ENCODE measurements at regions not wholly inside any gene's neighbourhood (a gene's known extent, or its start where the extent isn't known, plus 50 kb on each side); places are given as distances from the start of the nearest gene placed in this dataset.
"Not testable (repeated sequence)": the region's sequence is repeated elsewhere in the genome, so short reads cannot be mapped to it uniquely, and the experiment has no call there.

DNA sequence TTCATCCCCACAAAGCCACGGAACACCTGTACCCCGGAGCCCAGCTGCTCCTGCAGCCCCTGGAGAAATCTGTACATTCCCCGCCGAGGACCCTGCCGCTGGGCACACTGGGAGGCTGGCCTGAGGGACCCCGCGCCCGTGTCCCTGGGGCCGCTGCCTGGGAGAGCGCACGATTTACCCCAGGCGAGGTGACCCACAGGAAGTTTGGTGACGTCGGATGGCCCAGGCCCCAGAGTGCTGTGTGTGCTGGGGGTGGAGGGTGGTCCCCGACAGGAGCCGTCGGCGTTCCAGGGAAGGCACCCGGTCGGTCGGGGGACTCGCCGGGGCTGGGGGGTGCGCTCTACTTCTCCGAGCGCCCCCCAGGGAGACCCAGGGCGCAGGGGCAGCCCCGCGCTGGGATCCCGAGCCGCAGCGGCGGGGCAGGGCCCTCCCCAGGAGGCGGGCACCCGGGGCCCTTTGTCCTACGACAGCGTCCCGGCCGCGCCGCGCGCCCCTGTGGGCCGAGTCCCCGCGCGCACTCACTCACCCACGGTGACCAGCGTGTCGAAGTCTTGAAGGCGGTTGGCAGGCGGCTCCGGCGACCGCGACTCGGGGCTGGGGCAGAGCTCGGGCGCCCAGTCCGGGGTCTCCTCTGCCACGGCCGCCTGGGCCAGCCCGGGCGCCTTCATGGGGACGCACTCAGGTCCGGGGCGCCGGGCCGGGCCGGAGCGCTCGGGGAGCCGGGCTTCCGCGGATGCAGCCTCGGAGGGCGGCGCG is 206.4 kb upstream of the PRKX start:
- not testable (repeated sequence) for DNase-seq (ENCODE audit: low read depth)

DNA sequence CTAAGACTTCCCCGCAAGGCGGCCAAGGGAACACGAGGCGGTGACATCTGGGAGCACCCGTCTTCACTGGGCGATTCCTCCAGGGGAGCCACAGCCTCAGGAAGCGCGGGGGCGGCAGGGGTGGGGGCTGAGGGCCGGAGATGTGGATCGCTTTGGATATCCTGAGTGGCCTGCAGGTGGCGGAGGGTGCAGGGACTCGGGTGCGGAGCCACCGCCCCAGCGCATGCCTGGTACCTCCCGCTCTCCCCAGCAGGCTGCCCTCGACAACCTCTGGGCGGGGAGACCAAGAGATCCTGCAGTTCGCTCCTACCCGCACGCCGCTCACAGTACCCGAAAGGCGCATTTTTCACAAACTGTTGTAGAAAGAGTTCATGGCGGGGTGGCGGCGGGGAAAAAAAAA is 201.4 kb upstream of the PRKX start:
- DNase-seq (ENCODE audit: low read depth): not testable (repeated sequence)

DNA sequence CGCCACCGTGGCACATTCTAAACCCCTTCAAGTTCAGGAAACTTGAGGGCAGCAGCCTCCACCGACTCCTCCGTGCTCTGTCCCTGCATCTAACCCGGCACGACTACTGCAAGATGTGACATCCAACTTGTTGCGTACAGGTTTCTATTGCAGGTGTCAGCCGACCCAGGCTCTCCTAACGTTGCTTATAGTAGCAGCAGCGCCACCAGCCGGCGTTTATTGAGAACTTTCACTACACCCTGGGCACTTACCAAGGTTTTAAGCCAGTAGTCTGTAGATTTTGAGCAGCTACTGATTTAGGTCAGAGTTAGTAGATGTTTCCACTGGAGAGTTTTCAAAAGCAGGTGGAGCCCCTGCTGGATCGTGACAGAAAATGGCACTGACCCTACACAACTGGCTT is 200.6 kb upstream of the PRKX start:
- not testable (repeated sequence) for DNase-seq (ENCODE audit: low read depth)

DNA sequence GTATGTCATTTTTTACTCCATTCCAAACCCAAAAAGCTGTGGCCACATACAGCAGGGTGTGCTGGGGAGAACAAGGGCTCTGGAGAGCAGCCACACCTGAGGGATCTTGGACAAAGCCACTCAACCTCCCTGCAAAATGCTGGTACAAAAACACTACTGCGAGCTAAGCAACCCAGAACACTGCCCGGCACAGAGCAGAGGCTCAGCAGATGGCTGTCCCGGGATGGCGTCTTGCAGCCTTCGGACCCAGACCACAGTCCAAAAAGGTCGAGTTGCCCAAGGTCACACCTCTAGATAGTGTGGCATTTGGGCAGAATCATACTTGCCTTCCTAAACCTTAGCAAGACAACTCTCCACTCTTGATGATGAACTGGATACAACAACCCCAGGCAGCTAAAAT is 197.6 kb upstream of the PRKX start:
- DNase-seq (ENCODE audit: low read depth): not testable (repeated sequence)

DNA sequence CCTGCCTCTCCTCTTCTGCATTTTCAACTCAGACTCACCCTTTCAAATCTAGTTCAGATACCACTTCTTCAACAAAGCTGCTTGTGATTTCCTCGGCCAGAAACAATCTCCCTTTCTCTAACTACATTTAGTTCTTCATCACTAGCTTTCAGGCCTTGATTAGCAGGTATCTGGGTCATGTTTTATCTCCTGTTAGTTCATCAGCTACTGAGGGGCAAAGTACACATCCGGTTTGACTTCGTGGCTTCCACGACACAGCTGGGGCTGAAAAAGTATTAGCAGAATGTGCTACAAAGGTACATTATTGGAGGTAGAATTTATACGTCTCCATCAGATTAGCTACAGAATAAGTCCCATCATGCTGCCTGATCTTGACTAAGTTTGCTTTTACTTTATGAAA is 197.2 kb upstream of the PRKX start:
- not testable (repeated sequence) for DNase-seq (ENCODE audit: low read depth)

DNA sequence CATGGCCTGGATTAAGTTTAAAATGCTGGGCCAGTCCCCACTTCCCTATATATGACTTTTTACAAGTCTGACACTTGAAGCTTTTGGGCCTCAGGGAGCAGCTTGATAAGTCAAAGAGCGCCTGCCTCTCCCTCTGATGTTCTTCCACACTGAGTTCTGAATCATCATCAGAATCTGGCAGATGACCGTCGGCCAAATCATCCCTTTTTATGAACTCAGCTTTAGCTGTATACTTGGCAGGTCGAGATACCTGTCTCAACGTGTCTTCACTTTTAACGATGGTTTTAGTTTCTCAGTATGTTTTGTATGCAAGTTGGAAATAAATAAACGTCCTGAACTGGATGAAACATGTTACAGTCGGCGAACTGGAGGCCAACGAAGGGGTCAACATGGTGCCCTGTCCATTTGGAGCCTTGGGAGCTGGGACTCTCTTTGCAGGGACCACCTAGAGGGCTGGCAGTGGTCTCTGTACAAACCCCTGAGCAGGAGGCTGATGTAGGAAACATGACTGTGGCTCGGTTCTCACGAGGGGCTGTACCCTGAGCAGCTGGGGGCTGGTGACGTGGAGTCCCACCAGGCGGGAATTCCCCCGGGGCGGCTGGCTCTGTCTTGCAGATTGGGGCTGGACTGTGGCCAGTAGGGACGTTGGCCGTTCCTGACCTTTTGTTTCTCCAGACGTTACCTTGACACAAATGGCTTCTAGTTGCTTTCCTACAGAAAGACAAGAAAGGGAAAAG is 192.2 kb upstream of the PRKX start:
- not testable (repeated sequence) for DNase-seq (ENCODE audit: low read depth)

DNA sequence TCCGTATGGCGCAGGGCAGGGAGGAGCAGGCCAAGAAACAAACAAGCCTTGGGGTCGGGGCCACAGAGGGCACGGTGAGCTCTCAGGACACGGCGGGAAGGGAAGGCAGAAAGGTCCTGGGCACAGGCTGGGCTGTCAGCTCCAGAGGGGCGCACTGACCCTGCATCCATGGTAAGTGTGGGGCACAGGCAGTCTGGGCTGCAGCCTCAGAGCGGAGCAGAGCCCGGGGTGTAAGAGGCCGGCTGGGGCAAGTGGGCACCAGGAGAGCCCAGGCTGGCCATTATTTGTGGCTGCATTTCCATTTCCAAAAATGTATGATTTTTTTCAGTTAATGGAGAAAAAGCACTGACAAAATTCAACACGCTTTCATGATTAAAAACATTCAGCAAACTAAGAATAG is 188.8 kb upstream of the PRKX start:
- not testable (repeated sequence) for DNase-seq (ENCODE audit: low read depth)

DNA sequence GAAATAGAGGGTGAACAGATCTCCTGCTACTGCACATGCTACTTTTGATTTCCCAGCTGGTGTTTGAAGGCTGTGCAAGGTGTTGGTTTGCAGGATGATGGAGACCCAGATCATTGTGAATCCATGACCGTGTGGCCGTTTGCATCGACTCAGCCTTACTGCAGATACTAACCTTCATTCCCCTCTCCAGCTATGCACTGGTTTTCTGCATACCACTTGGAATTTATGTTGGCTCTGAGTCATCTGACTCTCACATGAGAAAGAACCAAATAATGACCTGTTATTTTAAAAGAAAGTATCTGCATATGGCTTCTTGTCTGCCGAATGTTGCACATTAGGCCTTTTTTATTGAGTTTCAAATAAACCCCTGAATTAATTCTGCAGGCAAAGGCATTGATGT is 183.3 kb upstream of the PRKX start:
- not testable (repeated sequence) for DNase-seq (ENCODE audit: low read depth)

DNA sequence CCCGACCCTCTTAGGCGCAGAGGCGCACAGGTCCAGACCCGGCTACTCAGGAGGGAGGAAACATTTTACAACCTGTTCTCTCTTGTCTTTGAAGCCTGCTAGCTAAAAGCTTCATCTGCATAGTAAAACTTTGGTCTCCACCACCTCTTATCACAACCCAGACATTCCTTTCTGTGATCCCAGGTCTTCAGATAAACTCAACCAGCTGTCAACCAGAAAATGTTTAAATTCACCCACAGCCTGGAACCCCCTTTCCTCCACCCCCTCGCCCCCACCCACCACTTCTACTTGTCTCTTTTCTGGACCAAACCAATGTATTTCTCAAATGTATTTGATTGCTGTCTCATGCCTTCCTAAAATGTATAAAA is 169.1 kb upstream of the PRKX start:
- not testable (repeated sequence) for DNase-seq (ENCODE audit: low read depth)

DNA sequence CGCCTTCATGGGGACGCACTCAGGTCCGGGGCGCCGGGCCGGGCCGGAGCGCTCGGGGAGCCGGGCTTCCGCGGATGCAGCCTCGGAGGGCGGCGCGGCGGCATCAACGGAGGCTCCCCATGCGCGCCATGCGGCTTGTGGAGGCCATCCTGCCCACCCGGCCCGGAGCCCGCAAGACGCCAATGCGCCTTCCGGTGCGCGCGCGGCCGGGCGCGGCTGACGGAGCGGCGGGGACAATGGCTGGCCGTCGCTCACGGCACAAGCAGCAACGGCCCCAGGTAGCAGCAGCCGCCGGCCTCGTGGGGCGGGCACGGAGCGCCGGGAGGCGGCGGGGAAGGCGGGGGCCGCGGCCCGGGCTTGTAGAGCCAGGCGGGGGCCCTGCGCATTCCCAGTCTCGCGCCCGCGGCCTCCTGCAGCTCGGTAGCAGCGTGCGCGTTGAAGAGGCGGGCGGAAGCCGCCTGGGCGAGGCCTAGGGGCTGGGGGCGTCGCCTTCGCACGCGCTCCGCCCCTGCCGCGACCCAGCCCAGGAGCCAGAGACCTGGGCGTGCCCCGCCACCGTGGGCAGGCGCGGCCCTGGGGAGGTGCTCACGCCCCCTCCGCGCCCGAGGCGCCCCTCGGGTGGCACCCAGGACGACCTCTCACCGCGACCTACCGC is 168.6 kb upstream of the PRKX start:
- DNase-seq (ENCODE audit: low read depth): not testable (repeated sequence)

DNA sequence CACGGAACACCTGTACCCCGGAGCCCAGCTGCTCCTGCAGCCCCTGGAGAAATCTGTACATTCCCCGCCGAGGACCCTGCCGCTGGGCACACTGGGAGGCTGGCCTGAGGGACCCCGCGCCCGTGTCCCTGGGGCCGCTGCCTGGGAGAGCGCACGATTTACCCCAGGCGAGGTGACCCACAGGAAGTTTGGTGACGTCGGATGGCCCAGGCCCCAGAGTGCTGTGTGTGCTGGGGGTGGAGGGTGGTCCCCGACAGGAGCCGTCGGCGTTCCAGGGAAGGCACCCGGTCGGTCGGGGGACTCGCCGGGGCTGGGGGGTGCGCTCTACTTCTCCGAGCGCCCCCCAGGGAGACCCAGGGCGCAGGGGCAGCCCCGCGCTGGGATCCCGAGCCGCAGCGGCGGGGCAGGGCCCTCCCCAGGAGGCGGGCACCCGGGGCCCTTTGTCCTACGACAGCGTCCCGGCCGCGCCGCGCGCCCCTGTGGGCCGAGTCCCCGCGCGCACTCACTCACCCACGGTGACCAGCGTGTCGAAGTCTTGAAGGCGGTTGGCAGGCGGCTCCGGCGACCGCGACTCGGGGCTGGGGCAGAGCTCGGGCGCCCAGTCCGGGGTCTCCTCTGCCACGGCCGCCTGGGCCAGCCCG is 167.9 kb upstream of the PRKX start:
- not testable (repeated sequence) for DNase-seq (ENCODE audit: low read depth)

DNA sequence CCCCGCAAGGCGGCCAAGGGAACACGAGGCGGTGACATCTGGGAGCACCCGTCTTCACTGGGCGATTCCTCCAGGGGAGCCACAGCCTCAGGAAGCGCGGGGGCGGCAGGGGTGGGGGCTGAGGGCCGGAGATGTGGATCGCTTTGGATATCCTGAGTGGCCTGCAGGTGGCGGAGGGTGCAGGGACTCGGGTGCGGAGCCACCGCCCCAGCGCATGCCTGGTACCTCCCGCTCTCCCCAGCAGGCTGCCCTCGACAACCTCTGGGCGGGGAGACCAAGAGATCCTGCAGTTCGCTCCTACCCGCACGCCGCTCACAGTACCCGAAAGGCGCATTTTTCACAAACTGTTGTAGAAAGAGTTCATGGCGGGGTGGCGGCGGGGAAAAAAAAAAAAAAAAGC is 162.9 kb upstream of the PRKX start:
- not testable (repeated sequence) for DNase-seq (ENCODE audit: low read depth)

DNA sequence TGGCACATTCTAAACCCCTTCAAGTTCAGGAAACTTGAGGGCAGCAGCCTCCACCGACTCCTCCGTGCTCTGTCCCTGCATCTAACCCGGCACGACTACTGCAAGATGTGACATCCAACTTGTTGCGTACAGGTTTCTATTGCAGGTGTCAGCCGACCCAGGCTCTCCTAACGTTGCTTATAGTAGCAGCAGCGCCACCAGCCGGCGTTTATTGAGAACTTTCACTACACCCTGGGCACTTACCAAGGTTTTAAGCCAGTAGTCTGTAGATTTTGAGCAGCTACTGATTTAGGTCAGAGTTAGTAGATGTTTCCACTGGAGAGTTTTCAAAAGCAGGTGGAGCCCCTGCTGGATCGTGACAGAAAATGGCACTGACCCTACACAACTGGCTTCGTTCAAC is 162.2 kb upstream of the PRKX start:
- DNase-seq (ENCODE audit: low read depth): not testable (repeated sequence)

DNA sequence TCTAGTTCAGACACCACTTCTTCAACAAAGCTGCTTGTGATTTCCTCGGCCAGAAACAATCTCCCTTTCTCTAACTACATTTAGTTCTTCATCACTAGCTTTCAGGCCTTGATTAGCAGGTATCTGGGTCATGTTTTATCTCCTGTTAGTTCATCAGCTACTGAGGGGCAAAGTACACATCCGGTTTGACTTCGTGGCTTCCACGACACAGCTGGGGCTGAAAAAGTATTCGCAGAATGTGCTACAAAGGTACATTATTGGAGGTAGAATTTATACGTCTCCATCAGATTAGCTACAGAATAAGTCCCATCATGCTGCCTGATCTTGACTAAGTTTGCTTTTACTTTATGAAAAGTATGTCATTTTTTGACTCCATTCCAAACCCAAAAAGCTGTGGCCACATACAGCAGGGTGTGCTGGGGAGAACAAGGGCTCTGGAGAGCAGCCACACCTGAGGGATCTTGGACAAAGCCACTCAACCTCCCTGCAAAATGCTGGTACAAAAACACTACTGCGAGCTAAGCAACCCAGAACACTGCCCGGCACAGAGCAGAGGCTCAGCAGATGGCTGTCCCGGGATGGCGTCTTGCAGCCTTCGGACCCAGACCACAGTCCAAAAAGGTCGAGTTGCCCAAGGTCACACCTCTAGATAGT is 158.9 kb upstream of the PRKX start:
- not testable (repeated sequence) for DNase-seq (ENCODE audit: low read depth)

DNA sequence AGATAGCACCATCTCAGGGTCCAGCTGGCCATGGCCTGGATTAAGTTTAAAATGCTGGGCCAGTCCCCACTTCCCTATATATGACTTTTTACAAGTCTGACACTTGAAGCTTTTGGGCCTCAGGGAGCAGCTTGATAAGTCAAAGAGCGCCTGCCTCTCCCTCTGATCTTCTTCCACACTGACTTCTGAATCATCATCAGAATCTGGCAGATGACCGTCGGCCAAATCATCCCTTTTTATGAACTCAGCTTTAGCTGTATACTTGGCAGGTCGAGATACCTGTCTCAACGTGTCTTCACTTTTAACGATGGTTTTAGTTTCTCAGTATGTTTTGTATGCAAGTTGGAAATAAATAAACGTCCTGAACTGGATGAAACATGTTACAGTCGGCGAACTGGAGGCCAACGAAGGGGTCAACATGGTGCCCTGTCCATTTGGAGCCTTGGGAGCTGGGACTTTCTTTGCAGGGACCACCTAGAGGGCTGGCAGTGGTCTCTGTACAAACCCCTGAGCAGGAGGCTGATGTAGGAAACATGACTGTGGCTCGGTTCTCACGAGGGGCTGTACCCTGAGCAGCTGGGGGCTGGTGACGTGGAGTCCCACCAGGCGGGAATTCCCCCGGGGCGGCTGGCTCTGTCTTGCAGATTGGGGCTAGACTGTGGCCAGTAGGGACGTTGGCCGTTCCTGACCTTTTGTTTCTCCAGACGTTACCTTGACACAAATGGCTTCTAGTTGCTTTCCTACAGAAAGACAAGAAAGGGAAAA is 153.8 kb upstream of the PRKX start:
- not testable (repeated sequence) for DNase-seq (ENCODE audit: low read depth)

DNA sequence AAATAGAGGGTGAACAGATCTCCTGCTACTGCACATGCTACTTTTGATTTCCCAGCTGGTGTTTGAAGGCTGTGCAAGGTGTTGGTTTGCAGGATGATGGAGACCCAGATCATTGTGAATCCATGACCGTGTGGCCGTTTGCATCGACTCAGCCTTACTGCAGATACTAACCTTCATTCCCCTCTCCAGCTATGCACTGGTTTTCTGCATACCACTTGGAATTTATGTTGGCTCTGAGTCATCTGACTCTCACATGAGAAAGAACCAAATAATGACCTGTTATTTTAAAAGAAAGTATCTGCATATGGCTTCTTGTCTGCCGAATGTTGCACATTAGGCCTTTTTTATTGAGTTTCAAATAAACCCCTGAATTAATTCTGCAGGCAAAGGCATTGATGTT is 144.9 kb upstream of the PRKX start:
- DNase-seq (ENCODE audit: low read depth): not testable (repeated sequence)

DNA sequence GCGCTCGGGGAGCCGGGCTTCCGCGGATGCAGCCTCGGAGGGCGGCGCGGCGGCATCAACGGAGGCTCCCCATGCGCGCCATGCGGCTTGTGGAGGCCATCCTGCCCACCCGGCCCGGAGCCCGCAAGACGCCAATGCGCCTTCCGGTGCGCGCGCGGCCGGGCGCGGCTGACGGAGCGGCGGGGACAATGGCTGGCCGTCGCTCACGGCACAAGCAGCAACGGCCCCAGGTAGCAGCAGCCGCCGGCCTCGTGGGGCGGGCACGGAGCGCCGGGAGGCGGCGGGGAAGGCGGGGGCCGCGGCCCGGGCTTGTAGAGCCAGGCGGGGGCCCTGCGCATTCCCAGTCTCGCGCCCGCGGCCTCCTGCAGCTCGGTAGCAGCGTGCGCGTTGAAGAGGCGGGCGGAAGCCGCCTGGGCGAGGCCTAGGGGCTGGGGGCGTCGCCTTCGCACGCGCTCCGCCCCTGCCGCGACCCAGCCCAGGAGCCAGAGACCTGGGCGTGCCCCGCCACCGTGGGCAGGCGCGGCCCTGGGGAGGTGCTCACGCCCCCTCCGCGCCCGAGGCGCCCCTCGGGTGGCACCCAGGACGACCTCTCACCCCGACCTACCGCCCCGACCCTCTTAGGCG is 130.2 kb upstream of the PRKX start:
- not testable (repeated sequence) for DNase-seq (ENCODE audit: low read depth)

DNA sequence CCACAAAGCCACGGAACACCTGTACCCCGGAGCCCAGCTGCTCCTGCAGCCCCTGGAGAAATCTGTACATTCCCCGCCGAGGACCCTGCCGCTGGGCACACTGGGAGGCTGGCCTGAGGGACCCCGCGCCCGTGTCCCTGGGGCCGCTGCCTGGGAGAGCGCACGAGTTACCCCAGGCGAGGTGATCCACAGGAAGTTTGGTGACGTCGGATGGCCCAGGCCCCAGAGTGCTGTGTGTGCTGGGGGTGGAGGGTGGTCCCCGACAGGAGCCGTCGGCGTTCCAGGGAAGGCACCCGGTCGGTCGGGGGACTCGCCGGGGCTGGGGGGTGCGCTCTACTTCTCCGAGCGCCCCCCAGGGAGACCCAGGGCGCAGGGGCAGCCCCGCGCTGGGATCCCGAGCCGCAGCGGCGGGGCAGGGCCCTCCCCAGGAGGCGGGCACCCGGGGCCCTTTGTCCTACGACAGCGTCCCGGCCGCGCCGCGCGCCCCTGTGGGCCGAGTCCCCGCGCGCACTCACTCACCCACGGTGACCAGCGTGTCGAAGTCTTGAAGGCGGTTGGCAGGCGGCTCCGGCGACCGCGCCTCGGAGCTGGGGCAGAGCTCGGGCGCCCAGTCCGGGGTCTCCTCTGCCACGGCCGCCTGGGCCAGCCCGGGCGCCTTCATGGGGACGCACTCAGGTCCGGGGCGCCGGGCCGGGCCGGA is 129.5 kb upstream of the PRKX start:
- DNase-seq (ENCODE audit: low read depth): not testable (repeated sequence)

DNA sequence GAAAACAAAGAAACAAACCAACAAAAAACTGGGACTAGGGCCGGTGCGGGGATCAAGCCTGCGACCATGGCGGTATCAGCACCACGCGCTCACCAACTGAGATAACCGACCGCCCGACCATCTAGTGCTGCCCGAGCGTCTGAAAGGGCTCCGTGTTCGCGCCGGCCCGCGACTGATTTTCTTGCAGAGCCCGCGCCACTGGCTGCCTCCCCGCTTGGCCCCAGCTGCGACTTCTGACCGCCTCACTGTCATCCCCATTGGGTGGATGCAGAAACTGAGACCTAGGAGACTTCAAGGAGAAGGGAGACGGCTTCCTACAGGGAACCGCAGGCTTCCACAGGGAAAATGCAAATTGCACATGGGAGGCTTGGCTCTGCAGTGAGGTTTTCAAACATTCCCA is 125.3 kb upstream of the PRKX start:
- not testable (repeated sequence) for DNase-seq (ENCODE audit: low read depth)

Measured in CMK (cell line).